GM23338 (cell line): ENCODE measurements at regions not wholly inside any gene's neighbourhood (a gene's known extent, or its start where the extent isn't known, plus 50 kb on each side); places are given as distances from the start of the nearest gene placed in this dataset.

Experiments
- ATAC-seq: fragments of 200-7000 bp; cut with Tn5 transposase; 3 replicates; pipeline ENCODE4 v1.9.1; 2020
- DNase-seq: peaks from one replicate; pipeline ENCODE4 v3.0.0-alpha.2; 2015; ENCODE audit warnings: low spot score
- H2AFZ ChIP-seq: fragments of 200-600 bp; sonication (generic); 2 replicates; pipeline ENCODE4 v1.8.0; 2016; ENCODE audit warnings: antibody characterized with exemption, mild to moderate bottlenecking, moderate library complexity
- H3F3A ChIP-seq: fragments of 200-600 bp; sonication (generic); replicated peaks from 2 replicates; pipeline ENCODE4 v1.8.0; 2017; ENCODE audit warnings: antibody characterized with exemption, mixed run types, low read depth
- H3K27ac ChIP-seq: fragments of 200-600 bp; sonication (generic); 2 replicates; pipeline ENCODE4 v1.6.1; 2016; ENCODE audit warnings: low read depth
- H3K27me3 ChIP-seq: fragments of 200-600 bp; sonication (generic); 2 replicates; pipeline ENCODE4 v1.8.0; 2016; ENCODE audit warnings: mild to moderate bottlenecking, mixed run types, moderate library complexity; ENCODE audit not compliant: insufficient read depth
- H3K36me3 ChIP-seq: fragments of 200-600 bp; sonication (generic); 2 replicates; pipeline ENCODE4 v1.8.0; 2016; ENCODE audit warnings: mild to moderate bottlenecking; ENCODE audit not compliant: insufficient read depth
- H3K4me1 ChIP-seq: fragments of 200-600 bp; sonication (generic); 2 replicates; pipeline ENCODE4 v1.8.0; 2016; ENCODE audit warnings: mild to moderate bottlenecking, moderate library complexity; ENCODE audit not compliant: insufficient read depth
- H3K4me2 ChIP-seq: fragments of 200-600 bp; sonication (generic); 2 replicates; pipeline ENCODE4 v1.7.1; 2017; ENCODE audit warnings: mixed run types
- H3K4me3 ChIP-seq: fragments of 200-600 bp; sonication (generic); 2 replicates; pipeline ENCODE4 v1.6.1; 2016; ENCODE audit warnings: mixed run types
- H3K79me2 ChIP-seq: fragments of 200-600 bp; sonication (generic); replicated peaks from 2 replicates; pipeline ENCODE4 v1.8.0; 2017; ENCODE audit warnings: mild to moderate bottlenecking; ENCODE audit not compliant: insufficient read depth
- H3K9me2 ChIP-seq: fragments of 200-600 bp; sonication (generic); 2 replicates; pipeline ENCODE4 v1.8.0; 2017; ENCODE audit not compliant: insufficient read depth
- H4K20me1 ChIP-seq: fragments of 200-600 bp; sonication (generic); replicated peaks from 2 replicates; pipeline ENCODE4 v1.8.0; 2017; ENCODE audit warnings: mild to moderate bottlenecking; ENCODE audit not compliant: insufficient read depth
- H3K27ac Mint-ChIP-seq: 2 replicates; pipeline ENCODE4 v1.8.0; 2020; ENCODE audit warnings: inconsistent platforms, mild to moderate bottlenecking, moderate library complexity, mixed read lengths
- H3K27me3 Mint-ChIP-seq: 3 replicates; pipeline ENCODE4 v1.8.0; 2022; ENCODE audit warnings: low read depth, mild to moderate bottlenecking, moderate library complexity, mixed read lengths, inconsistent platforms; ENCODE audit not compliant: insufficient read depth, poor library complexity
- H3K36me3 Mint-ChIP-seq: 3 replicates; pipeline ENCODE4 v1.8.0; 2021; ENCODE audit warnings: low read depth, mild to moderate bottlenecking, inconsistent platforms, moderate library complexity, mixed read lengths
- H3K4me1 Mint-ChIP-seq: 3 replicates; pipeline ENCODE4 v1.8.0; 2020; ENCODE audit warnings: mild to moderate bottlenecking, inconsistent platforms, mixed read lengths
- H3K4me3 Mint-ChIP-seq: 3 replicates; pipeline ENCODE4 v1.8.0; 2021; ENCODE audit warnings: moderate library complexity, mild to moderate bottlenecking, inconsistent platforms, mixed read lengths
- H3K9me3 Mint-ChIP-seq: 3 replicates; pipeline ENCODE4 v1.8.0; 2020; ENCODE audit warnings: moderate library complexity, mild to moderate bottlenecking, inconsistent platforms, mixed read lengths
- CREB1 ChIP-seq: fragments of 250-450 bp; sonication (Bioruptor Pico); IDR thresholded peaks from 2 replicates; pipeline ENCODE4 v1.5.0; 2020; ENCODE audit warnings: low read depth, mild to moderate bottlenecking, moderate library complexity
- EZH2phosphoT487 ChIP-seq: fragments of 200-600 bp; sonication (generic); IDR thresholded peaks from one replicate; pipeline ENCODE4 v1.8.1; 2018; ENCODE audit warnings: antibody characterized with exemption; ENCODE audit not compliant: unreplicated experiment
- JUNB ChIP-seq: IDR thresholded peaks from one replicate; pipeline ENCODE4 v1.6.1; 2016; ENCODE audit warnings: antibody characterized with exemption; ENCODE audit not compliant: unreplicated experiment
- NANOG ChIP-seq: IDR thresholded peaks from 2 replicates; pipeline ENCODE4 v1.6.1; 2016; ENCODE audit warnings: antibody characterized with exemption, borderline replicate concordance
- POLR2AphosphoS5 ChIP-seq: IDR thresholded peaks from 2 replicates; pipeline ENCODE4 v1.6.1; 2016; ENCODE audit warnings: antibody characterized with exemption, low read depth
- STAT1 ChIP-seq: IDR thresholded peaks from one replicate; pipeline ENCODE4 v1.6.1; 2016; ENCODE audit warnings: antibody characterized with exemption; ENCODE audit not compliant: unreplicated experiment
- ZNF114 ChIP-seq: fragments of 250-450 bp; sonication (Bioruptor Pico); IDR thresholded peaks from 2 replicates; pipeline ENCODE4 v1.5.0; 2020; ENCODE audit warnings: mild to moderate bottlenecking, moderate library complexity
- TF ChIP-seq, protein P1 (sequence below): IDR thresholded peaks from one replicate; pipeline ENCODE4 v1.6.1; 2018; ENCODE audit warnings: antibody characterized with exemption; ENCODE audit not compliant: unreplicated experiment
- TF ChIP-seq, protein P2 (sequence below): IDR thresholded peaks from 2 replicates; pipeline ENCODE4 v1.6.1; 2016; ENCODE audit warnings: antibody characterized with exemption
- TF ChIP-seq, protein P3 (sequence below), 2 experiments: fragments of 200-600 bp in 1 of 2; sonication (generic) in 1 of 2; conservative IDR thresholded peaks; 2 replicates each; pipeline versions ENCODE4 v1.5.1 to v1.6.1; 2016 to 2017; ENCODE audit warnings: antibody characterized with exemption in 2 of 2, low read depth in 2 of 2, mild to moderate bottlenecking in 2 of 2, moderate library complexity in 1 of 2

- Histone ChIP-seq H3K4me3 (no peak overlapping the region), H3K4me1 (peaks cover 9% of the 10 kb centered on the region), H3F3A (no peaks in the 10 kb centered on the region), H3K4me2 (no peak overlapping the region), H3K36me3 (no peaks in the 10 kb centered on the region), H3K27ac (no peak overlapping the region), H2AFZ (no peak overlapping the region), H3K9me2 (peaks cover 14% of the 10 kb centered on the region; the same call in 1 of the 2 replicates), H3K79me2 (no peaks in the 10 kb centered on the region), H3K27me3 (no peaks in the 10 kb centered on the region), H4K20me1 (no peaks in the 10 kb centered on the region)
- Mint-ChIP-seq H3K27ac (no peak overlapping the region), H3K4me1 (peaks cover 10% of the 10 kb centered on the region; the same call in 2 of the 3 replicates), H3K4me3 (no peak overlapping the region), H3K9me3 (0 out of 3 replicates have a peak, but pooled peaks cover 1% of the 10 kb centered on the region), H3K27me3 (no peaks in the 10 kb centered on the region), H3K36me3 (no peaks in the 10 kb centered on the region)
- DNase-seq = no peak
- TF ChIP-seq ZNF114 (CRISPR knock-in tag) (no peak), EZH2phosphoT487 (no peak), JUNB (no peak)
- TF ChIP-seq, protein P1, sequence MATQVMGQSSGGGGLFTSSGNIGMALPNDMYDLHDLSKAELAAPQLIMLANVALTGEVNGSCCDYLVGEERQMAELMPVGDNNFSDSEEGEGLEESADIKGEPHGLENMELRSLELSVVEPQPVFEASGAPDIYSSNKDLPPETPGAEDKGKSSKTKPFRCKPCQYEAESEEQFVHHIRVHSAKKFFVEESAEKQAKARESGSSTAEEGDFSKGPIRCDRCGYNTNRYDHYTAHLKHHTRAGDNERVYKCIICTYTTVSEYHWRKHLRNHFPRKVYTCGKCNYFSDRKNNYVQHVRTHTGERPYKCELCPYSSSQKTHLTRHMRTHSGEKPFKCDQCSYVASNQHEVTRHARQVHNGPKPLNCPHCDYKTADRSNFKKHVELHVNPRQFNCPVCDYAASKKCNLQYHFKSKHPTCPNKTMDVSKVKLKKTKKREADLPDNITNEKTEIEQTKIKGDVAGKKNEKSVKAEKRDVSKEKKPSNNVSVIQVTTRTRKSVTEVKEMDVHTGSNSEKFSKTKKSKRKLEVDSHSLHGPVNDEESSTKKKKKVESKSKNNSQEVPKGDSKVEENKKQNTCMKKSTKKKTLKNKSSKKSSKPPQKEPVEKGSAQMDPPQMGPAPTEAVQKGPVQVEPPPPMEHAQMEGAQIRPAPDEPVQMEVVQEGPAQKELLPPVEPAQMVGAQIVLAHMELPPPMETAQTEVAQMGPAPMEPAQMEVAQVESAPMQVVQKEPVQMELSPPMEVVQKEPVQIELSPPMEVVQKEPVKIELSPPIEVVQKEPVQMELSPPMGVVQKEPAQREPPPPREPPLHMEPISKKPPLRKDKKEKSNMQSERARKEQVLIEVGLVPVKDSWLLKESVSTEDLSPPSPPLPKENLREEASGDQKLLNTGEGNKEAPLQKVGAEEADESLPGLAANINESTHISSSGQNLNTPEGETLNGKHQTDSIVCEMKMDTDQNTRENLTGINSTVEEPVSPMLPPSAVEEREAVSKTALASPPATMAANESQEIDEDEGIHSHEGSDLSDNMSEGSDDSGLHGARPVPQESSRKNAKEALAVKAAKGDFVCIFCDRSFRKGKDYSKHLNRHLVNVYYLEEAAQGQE = no peak
- TF ChIP-seq, protein P2, sequence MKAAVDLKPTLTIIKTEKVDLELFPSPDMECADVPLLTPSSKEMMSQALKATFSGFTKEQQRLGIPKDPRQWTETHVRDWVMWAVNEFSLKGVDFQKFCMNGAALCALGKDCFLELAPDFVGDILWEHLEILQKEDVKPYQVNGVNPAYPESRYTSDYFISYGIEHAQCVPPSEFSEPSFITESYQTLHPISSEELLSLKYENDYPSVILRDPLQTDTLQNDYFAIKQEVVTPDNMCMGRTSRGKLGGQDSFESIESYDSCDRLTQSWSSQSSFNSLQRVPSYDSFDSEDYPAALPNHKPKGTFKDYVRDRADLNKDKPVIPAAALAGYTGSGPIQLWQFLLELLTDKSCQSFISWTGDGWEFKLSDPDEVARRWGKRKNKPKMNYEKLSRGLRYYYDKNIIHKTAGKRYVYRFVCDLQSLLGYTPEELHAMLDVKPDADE = no peak
- ATAC-seq = no peak
Measured at GRCh38 chr4:126182336-126182735, 867.6 kb downstream of the FAT4 start.

DNA sequence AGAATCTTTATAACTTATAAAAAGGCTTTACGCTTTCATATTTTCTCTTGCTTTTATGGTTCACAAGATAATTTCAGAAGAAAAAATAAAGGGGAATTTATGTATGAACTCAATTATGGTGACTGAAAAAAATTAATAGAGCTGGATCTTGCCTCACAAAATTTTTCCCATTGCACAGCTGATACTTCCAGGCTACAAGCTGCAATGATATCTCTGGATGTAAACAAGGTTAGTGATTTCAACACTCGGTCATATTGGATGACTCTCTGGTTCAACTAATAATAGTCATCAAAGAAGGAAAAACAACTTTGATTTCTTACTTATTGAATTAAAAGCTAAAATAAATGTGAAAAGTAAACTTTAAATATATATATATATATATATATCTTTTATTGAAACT, 868.0 kb downstream of the FAT4 start:
- Mint-ChIP-seq H3K4me1 (peaks cover 10% of the 10 kb centered on the region; the same call in 2 of the 3 replicates), H3K27me3 (no peaks in the 10 kb centered on the region), H3K4me3 (no peak overlapping the region), H3K27ac (no peak overlapping the region), H3K36me3 (no peaks in the 10 kb centered on the region), H3K9me3 (no peaks in the 10 kb centered on the region)
- H3K36me3 ChIP-seq = no peaks in the 10 kb centered on the region
- no peak overlapping the region for H3K27ac ChIP-seq
- DNase-seq (no peak), ATAC-seq (no peak)
- H4K20me1 ChIP-seq = no peaks in the 10 kb centered on the region
- no peaks in the 10 kb centered on the region for H3F3A ChIP-seq
- no peak overlapping the region for H2AFZ ChIP-seq
- H3K4me1 ChIP-seq = peaks cover 9% of the 10 kb centered on the region
- H3K9me2 ChIP-seq = peaks cover 17% of the 10 kb centered on the region; the same call in 1 of the 2 replicates
- no peaks in the 10 kb centered on the region for H3K27me3 ChIP-seq
- H3K4me2 ChIP-seq = no peak overlapping the region
- no peaks in the 10 kb centered on the region for H3K79me2 ChIP-seq
- no peak overlapping the region for H3K4me3 ChIP-seq
- TF ChIP-seq, protein P2 = no peak
- TF ChIP-seq, protein P3, sequence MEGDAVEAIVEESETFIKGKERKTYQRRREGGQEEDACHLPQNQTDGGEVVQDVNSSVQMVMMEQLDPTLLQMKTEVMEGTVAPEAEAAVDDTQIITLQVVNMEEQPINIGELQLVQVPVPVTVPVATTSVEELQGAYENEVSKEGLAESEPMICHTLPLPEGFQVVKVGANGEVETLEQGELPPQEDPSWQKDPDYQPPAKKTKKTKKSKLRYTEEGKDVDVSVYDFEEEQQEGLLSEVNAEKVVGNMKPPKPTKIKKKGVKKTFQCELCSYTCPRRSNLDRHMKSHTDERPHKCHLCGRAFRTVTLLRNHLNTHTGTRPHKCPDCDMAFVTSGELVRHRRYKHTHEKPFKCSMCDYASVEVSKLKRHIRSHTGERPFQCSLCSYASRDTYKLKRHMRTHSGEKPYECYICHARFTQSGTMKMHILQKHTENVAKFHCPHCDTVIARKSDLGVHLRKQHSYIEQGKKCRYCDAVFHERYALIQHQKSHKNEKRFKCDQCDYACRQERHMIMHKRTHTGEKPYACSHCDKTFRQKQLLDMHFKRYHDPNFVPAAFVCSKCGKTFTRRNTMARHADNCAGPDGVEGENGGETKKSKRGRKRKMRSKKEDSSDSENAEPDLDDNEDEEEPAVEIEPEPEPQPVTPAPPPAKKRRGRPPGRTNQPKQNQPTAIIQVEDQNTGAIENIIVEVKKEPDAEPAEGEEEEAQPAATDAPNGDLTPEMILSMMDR (conservative IDR thresholded peaks at IDR 0.05; ENCODE audit: low read depth in 2 of 2) = no peak
- TF ChIP-seq, protein P1 = no peak
- TF ChIP-seq ZNF114 (CRISPR knock-in tag) (no peak), JUNB (no peak), POLR2AphosphoS5 (no peak), STAT1 (no peak), CREB1 (no peak), NANOG (no peak), EZH2phosphoT487 (no peak)
